Retinal pigment epithelial cell (primary cell): ENCODE measurements at regions not wholly inside any gene's neighbourhood (a gene's known extent, or its start where the extent isn't known, plus 50 kb on each side); places are given as distances from the start of the nearest gene placed in this dataset.

Experiments used
- DNase-seq: peaks from one replicate; pipeline ENCODE4 v3.0.0-alpha.2; 2010; ENCODE audit warnings: low read depth
- H3K4me3 ChIP-seq: 2 replicates; pipeline ENCODE4 v1.5.1; 2011; ENCODE audit warnings: mild to moderate bottlenecking, low read length, control low read depth, moderate library complexity
- CTCF ChIP-seq: conservative IDR thresholded peaks from 2 replicates; pipeline ENCODE4 v1.5.1; 2011; ENCODE audit warnings: low read depth, low read length, control low read depth, inconsistent platforms

GRCh38 chr11:39304586-39304985 is 2154.9 kb downstream of the LRRC4C start:
- no peak for DNase-seq
- no peak for TF ChIP-seq CTCF

GRCh38 chr11:39294648-39295047 is 2164.8 kb downstream of the LRRC4C start:
- no peak overlapping the region for H3K4me3 ChIP-seq
- no peak for TF ChIP-seq CTCF
- DNase-seq, result no peak

More at GRCh38 chr11:39304586-39304985, 2154.9 kb downstream of the LRRC4C start:
- no peak overlapping the region for H3K4me3 ChIP-seq

GRCh38 chr11:39288011-39288410 is 2171.4 kb downstream of the LRRC4C start:
- TF ChIP-seq CTCF, result no peak
- no peak overlapping the region for H3K4me3 ChIP-seq
- DNase-seq, result no peak

- no peak overlapping the region for H3K4me3 ChIP-seq
- DNase-seq, result no peak
- TF ChIP-seq CTCF, result no peak
Measured at GRCh38 chr11:39268176-39268690, 2191.2 kb downstream of the LRRC4C start.

- no peak for DNase-seq
- TF ChIP-seq CTCF, result no peak
- no peak overlapping the region for H3K4me3 ChIP-seq
Measured at GRCh38 chr11:39255648-39256047, 2203.8 kb downstream of the LRRC4C start.

- no peak for TF ChIP-seq CTCF
- DNase-seq, result no peak
- H3K4me3 ChIP-seq, result no peak overlapping the region
Measured at GRCh38 chr11:39249566-39250365, 2209.7 kb downstream of the LRRC4C start.

GRCh38 chr11:39247570-39248137 is 2211.8 kb downstream of the LRRC4C start:
- no peak for TF ChIP-seq CTCF
- DNase-seq, result no peak
- no peak overlapping the region for H3K4me3 ChIP-seq
